IPS DF 6.9 (cell line): ENCODE measurements at regions not wholly inside any gene's neighbourhood (a gene's known extent, or its start where the extent isn't known, plus 50 kb on each side); places are given as distances from the start of the nearest gene placed in this dataset.

Experiments used
- DNase-seq: peaks from one replicate; pipeline ENCODE4 v3.0.0-alpha.2; 2013; ENCODE audit warnings: low read depth, low spot score
- H3K27ac ChIP-seq: one replicate; pipeline ENCODE4 v1.5.1; 2013; ENCODE audit warnings: low read length, control low read depth
- H3K27me3 ChIP-seq: 2 replicates; pipeline ENCODE4 v1.6.1; 2013; ENCODE audit warnings: mild to moderate bottlenecking, low read length; ENCODE audit not compliant: control insufficient read depth, insufficient read depth
- H3K36me3 ChIP-seq: 2 replicates; pipeline ENCODE4 v1.6.1; 2013; ENCODE audit warnings: low read length; ENCODE audit not compliant: control insufficient read depth, insufficient read depth
- H3K4me1 ChIP-seq: 2 replicates; pipeline ENCODE4 v1.6.1; 2013; ENCODE audit warnings: low read length; ENCODE audit not compliant: control insufficient read depth, insufficient read depth
- H3K4me3 ChIP-seq: 2 replicates; pipeline ENCODE4 v1.5.1; 2013; ENCODE audit warnings: mild to moderate bottlenecking, low read length
- H3K9me3 ChIP-seq: 2 replicates; pipeline ENCODE4 v1.6.1; 2013; ENCODE audit warnings: low read length, inconsistent platforms; ENCODE audit not compliant: control insufficient read depth, insufficient read depth
- WGBS: extraction: QIAGEN DNeasy Blood & Tissue Kit; methylation state at CpG from one replicate; pipeline ENCODE4 v1.1.7; 2013; ENCODE audit warnings: mixed read lengths, missing lambda C conversion rate; ENCODE audit not compliant: insufficient read length, insufficient coverage; 5-methylcytosine and 5-hydroxymethylcytosine counted together

- no peaks in the 10 kb centered on the region for H3K27me3 ChIP-seq
- no peaks in the 10 kb centered on the region for H3K9me3 ChIP-seq
- no peaks in the 10 kb centered on the region for H3K4me1 ChIP-seq
- no peak overlapping the region for H3K27ac ChIP-seq
- no peak overlapping the region for H3K4me3 ChIP-seq
- 100% methylated on average over 3 of the region's 6 CpGs for WGBS
- DNase-seq: no peak
- H3K36me3 ChIP-seq: no peaks in the 10 kb centered on the region
These were observed 93.5 kb downstream of the MBL2 start for GRCh38 chr10:52679117-52679516.

- no peaks in the 10 kb centered on the region for H3K27me3 ChIP-seq
- no peaks in the 10 kb centered on the region for H3K36me3 ChIP-seq
- WGBS: no CpG with 5 or more reads among the region's 1 CpG
- no peaks in the 10 kb centered on the region for H3K4me1 ChIP-seq
- H3K27ac ChIP-seq: no peak overlapping the region
- no peaks in the 10 kb centered on the region for H3K9me3 ChIP-seq
- no peak overlapping the region for H3K4me3 ChIP-seq
- no peak for DNase-seq
These were observed 89.8 kb downstream of the MBL2 start for GRCh38 chr10:52682766-52683165.

GRCh38 chr10:52683776-52684175 lies 88.8 kb downstream of the MBL2 start:
- WGBS: no CpG with 5 or more reads among the region's 2 CpGs
- H3K27me3 ChIP-seq: no peaks in the 10 kb centered on the region

GRCh38 chr10:52688899-52689298 lies 83.7 kb downstream of the MBL2 start:
- WGBS: no CpG with 5 or more reads among the region's 6 CpGs
- H3K4me3 ChIP-seq: no peak overlapping the region
- H3K36me3 ChIP-seq: no peaks in the 10 kb centered on the region
- H3K27me3 ChIP-seq: no peaks in the 10 kb centered on the region
- H3K4me1 ChIP-seq: no peaks in the 10 kb centered on the region; the same call in 1 of the 2 replicates
- no peak for DNase-seq
- H3K9me3 ChIP-seq: no peaks in the 10 kb centered on the region; the same call in 1 of the 2 replicates
- no peak overlapping the region for H3K27ac ChIP-seq

More at GRCh38 chr10:52683776-52684175, 88.8 kb downstream of the MBL2 start:
- Histone ChIP-seq H3K4me1 (no peaks in the 10 kb centered on the region; the same call in 1 of the 2 replicates), H3K4me3 (no peak overlapping the region), H3K36me3 (no peaks in the 10 kb centered on the region), H3K27ac (no peak overlapping the region), H3K9me3 (no peaks in the 10 kb centered on the region)
- no peak for DNase-seq

- Histone ChIP-seq H3K27ac (no peak overlapping the region), H3K4me1 (no peaks in the 10 kb centered on the region), H3K36me3 (no peaks in the 10 kb centered on the region), H3K27me3 (no peaks in the 10 kb centered on the region), H3K9me3 (no peaks in the 10 kb centered on the region; the same call in 1 of the 2 replicates), H3K4me3 (no peak overlapping the region)
- DNase-seq: no peak
- no CpG with 5 or more reads among the region's 6 CpGs for WGBS
These were observed 76.4 kb downstream of the MBL2 start for GRCh38 chr10:52696232-52696631.

GRCh38 chr10:52701647-52702046 lies 70.9 kb downstream of the MBL2 start:
- WGBS: no CpG with 5 or more reads among the region's 2 CpGs

GRCh38 chr10:52703451-52703850 lies 69.1 kb downstream of the MBL2 start:
- Histone ChIP-seq H3K4me1 (no peaks in the 10 kb centered on the region), H3K36me3 (no peaks in the 10 kb centered on the region), H3K27ac (no peak overlapping the region), H3K9me3 (no peaks in the 10 kb centered on the region), H3K4me3 (no peak overlapping the region), H3K27me3 (no peaks in the 10 kb centered on the region)
- WGBS: no CpG with 5 or more reads among the region's 3 CpGs
- DNase-seq: no peak

More at GRCh38 chr10:52701647-52702046, 70.9 kb downstream of the MBL2 start:
- Histone ChIP-seq H3K36me3 (no peaks in the 10 kb centered on the region), H3K4me1 (no peaks in the 10 kb centered on the region), H3K4me3 (no peak overlapping the region), H3K27ac (no peak overlapping the region), H3K27me3 (no peaks in the 10 kb centered on the region), H3K9me3 (no peaks in the 10 kb centered on the region)
- no peak for DNase-seq

GRCh38 chr10:52703898-52704297 lies 68.7 kb downstream of the MBL2 start:
- Histone ChIP-seq H3K9me3 (no peaks in the 10 kb centered on the region), H3K36me3 (no peaks in the 10 kb centered on the region), H3K4me1 (no peaks in the 10 kb centered on the region), H3K27ac (no peak overlapping the region), H3K4me3 (no peak overlapping the region), H3K27me3 (no peaks in the 10 kb centered on the region)
- WGBS: no CpG with 5 or more reads among the region's 4 CpGs
- DNase-seq: no peak

- no CpG with 5 or more reads among the region's 4 CpGs for WGBS
- DNase-seq: no peak
- no peak overlapping the region for H3K27ac ChIP-seq
- H3K4me1 ChIP-seq: no peaks in the 10 kb centered on the region
- H3K9me3 ChIP-seq: no peaks in the 10 kb centered on the region
- H3K27me3 ChIP-seq: no peaks in the 10 kb centered on the region
- no peak overlapping the region for H3K4me3 ChIP-seq
- H3K36me3 ChIP-seq: no peaks in the 10 kb centered on the region
These were observed 66.1 kb downstream of the MBL2 start for GRCh38 chr10:52706332-52707070.
